GM12873 (cell line): ENCODE measurements at regions not wholly inside any gene's neighbourhood (a gene's known extent, or its start where the extent isn't known, plus 50 kb on each side); places are given as distances from the start of the nearest gene placed in this dataset.

Experiments used
- TF ChIP-seq, protein P1 (sequence below): IDR thresholded peaks from 2 replicates; pipeline ENCODE4 v1.5.1; 2012; ENCODE audit warnings: low read depth, mild to moderate bottlenecking, moderate library complexity, low read length, control low read depth; ENCODE audit not compliant: insufficient read depth; ENCODE audit errors: missing control alignments

DNA sequence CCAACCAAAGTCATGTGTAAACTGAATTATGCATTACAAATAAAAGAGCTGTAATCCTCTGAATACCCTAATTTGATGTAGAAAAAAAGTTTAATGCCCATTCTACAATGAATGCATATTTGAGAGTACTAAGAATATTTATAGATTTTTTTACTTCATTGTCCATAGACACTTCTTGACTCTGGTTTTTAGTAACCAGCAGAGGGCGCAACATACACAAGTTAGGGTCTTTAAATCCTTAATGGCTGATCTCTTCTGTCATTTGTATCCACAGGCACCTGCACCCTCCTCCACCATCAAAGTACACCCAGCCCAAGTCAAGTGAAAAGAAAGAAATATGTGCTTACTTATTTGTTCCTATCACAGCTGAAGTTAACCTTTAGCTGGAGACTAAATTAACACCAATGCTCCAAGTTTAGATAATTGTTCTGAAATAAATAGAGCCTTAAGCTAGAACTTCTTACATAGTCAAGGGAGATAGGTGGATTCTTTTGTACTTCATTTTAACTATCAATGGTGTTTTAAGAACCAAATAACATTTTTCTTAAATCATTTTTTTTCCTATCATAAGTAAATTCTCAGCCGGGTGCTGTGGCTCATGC lies 524.2 kb upstream of the DAB2 start:
- TF ChIP-seq, protein P1, sequence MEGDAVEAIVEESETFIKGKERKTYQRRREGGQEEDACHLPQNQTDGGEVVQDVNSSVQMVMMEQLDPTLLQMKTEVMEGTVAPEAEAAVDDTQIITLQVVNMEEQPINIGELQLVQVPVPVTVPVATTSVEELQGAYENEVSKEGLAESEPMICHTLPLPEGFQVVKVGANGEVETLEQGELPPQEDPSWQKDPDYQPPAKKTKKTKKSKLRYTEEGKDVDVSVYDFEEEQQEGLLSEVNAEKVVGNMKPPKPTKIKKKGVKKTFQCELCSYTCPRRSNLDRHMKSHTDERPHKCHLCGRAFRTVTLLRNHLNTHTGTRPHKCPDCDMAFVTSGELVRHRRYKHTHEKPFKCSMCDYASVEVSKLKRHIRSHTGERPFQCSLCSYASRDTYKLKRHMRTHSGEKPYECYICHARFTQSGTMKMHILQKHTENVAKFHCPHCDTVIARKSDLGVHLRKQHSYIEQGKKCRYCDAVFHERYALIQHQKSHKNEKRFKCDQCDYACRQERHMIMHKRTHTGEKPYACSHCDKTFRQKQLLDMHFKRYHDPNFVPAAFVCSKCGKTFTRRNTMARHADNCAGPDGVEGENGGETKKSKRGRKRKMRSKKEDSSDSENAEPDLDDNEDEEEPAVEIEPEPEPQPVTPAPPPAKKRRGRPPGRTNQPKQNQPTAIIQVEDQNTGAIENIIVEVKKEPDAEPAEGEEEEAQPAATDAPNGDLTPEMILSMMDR, result peak; percentile 50

DNA sequence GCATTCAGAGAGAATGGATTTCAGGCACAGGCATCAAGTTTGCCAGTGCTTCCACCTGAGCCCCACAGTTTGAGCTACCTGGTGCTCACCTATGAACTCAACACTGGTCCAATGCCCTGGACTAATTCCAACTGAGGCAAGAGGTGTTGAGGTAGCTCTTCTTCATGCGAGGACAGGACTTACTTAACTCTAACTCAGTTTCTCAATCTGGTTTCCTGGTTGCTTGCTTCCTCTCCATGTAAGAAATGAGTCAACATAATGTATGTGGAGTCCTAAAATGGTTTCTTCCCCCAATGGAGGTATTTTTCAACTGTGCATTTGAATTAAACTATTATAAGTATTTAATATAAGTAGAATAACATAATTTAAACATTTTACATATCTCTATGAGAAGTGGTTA lies 523.6 kb upstream of the DAB2 start:
- TF ChIP-seq, protein P1, result no peak

DNA sequence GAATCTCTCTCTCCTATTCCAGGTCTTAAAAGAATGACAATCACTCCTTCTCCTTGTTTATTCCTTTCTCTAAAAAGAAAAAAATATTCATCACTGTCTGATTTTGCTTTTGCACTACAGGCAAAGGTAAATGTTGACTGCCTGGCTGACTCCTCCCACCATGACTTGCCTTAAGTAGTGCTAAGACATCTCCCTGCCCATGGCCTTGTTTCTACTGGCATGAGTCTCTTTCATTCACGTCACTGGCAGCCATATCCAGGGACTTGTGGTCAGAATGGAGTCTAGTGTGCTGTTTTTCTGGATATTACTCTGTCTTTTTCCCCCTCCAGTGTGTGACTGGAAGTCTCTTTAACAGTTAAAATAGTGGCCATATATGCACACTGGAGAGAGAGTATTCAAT lies 522.9 kb upstream of the DAB2 start:
- TF ChIP-seq, protein P1, result no peak

DNA sequence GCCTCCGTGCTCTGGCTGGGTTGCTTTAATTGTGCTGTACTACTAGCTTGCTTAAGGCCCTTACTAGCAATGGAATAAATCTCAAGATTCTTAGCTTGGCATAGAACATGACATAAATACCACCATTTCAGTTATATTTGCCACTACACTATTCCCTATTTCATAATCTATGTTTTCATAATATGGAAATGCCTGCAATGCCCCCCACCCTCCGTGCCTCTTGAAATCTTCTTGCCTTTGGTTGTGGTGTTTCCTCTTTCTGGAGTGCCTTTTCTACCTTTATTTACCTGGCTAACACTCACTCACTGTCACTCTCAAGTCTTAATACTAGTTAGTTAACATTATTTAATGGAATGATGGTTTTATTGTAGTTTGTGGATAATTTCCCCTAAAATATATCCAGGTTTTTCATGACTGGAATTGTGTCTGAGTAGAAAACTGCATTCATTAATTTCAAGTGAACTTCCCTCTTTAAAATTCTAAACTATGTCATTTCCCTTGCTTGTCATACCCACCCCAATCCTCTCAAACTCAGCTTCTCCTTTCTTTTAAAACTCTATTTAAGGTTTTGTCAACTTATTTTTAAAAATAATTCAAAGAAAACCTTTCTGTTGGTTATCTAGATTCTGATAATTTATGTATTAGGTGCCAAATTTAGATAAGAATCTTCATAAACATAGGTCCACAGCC lies 521.7 kb upstream of the DAB2 start:
- TF ChIP-seq, protein P1, result no peak

DNA sequence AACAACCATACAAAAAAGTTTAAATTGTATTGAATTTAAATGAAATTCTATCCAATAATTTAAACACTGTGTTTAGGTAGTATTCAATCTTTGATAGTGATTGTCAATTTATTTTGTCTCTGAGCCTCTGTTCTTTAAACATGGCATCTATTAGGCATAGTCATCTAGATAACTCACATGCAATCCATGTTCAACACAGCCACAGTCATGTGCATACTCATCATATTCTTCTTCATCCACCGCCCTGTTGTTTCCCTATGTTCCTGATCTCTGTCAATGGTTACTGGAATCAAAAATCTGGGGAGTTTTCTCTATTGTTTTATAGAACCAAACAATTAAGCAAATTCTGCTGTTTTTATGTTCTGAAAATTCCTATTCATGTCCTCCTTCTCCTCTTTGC lies 521.1 kb upstream of the DAB2 start:
- TF ChIP-seq, protein P1, result no peak

DNA sequence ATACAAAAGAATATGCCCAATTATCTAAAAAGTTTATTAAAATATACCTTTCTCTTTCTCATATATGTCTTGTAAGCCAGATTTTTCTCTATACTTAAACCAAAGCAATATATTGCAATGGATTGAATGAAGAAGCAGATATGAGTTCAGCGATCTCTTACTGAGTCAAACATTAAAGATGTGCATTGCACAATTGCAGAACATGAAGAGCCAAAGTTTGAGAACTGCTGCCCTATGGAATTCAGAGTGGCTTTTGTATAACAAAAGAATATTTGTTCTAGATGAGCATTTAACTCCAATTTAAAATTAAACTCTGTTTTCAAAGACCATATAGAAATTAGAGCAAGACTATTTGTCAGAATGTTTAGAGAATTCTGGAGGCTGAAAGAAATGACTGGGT lies 519.0 kb upstream of the DAB2 start:
- TF ChIP-seq, protein P1, result no peak

DNA sequence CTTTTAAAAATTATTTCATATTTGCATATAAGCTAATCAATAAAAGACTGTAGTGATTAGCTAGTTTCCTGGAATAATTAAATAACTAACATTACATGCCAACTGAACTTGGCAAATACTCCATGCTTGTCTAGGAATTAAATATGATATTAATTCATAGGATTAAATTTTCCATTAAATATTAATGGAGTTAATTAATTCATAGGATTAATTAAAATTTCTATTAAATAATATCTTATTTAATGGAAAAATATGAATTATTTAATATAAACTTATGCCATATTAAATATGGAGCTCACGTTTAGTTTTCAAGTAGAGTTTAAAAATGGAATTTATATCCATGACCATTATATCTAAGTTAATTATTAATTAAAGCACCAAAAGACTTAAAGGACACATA lies 517.8 kb upstream of the DAB2 start:
- TF ChIP-seq, protein P1, result no peak
